Osteoblast (primary cell): ENCODE measurements at regions not wholly inside any gene's neighbourhood (a gene's known extent, or its start where the extent isn't known, plus 50 kb on each side); places are given as distances from the start of the nearest gene placed in this dataset.

Experiments
- DNase-seq: peaks from one replicate; pipeline ENCODE4 v3.0.0; 2011; ENCODE audit warnings: low spot score, mixed read lengths; ENCODE audit not compliant: insufficient read length; ENCODE audit errors: missing footprints
- H2AFZ ChIP-seq: 2 replicates; pipeline ENCODE4 v1.6.0; 2011; ENCODE audit warnings: mild to moderate bottlenecking, low read length
- H3K27ac ChIP-seq: 2 replicates; pipeline ENCODE4 v1.5.1; 2011; ENCODE audit warnings: mild to moderate bottlenecking, low read depth, low read length, moderate library complexity
- H3K27me3 ChIP-seq: 2 replicates; pipeline ENCODE4 v1.6.0; 2012; ENCODE audit warnings: mild to moderate bottlenecking, control low read depth, inconsistent platforms, low read length, moderate library complexity; ENCODE audit not compliant: insufficient read depth
- H3K36me3 ChIP-seq: 2 replicates; pipeline ENCODE4 v1.5.1; 2011; ENCODE audit warnings: mild to moderate bottlenecking, low read length, control low read depth, moderate library complexity; ENCODE audit not compliant: insufficient read depth
- H3K4me1 ChIP-seq: 2 replicates; pipeline ENCODE4 v1.5.1; 2011; ENCODE audit warnings: mild to moderate bottlenecking, low read length, control low read depth, moderate library complexity; ENCODE audit not compliant: insufficient read depth
- H3K4me2 ChIP-seq: 2 replicates; pipeline ENCODE4 v1.6.0; 2011; ENCODE audit warnings: mild to moderate bottlenecking, low read length; ENCODE audit not compliant: insufficient read depth
- H3K4me3 ChIP-seq: fragments of 200-600 bp; sonication (generic); 3 replicates; pipeline ENCODE4 v1.5.1; 2012; ENCODE audit warnings: mild to moderate bottlenecking, low read length, inconsistent platforms; ENCODE audit not compliant: insufficient read depth
- H3K79me2 ChIP-seq: 2 replicates; pipeline ENCODE4 v1.6.0; 2012; ENCODE audit warnings: mild to moderate bottlenecking, low read length, control low read depth, inconsistent platforms; ENCODE audit not compliant: insufficient read depth
- H3K9me3 ChIP-seq: 2 replicates; pipeline ENCODE4 v1.5.1; 2011; ENCODE audit warnings: low read depth, low read length, control low read depth
- H4K20me1 ChIP-seq: 2 replicates; pipeline ENCODE4 v1.6.0; 2012; ENCODE audit warnings: mild to moderate bottlenecking, low read length, control low read depth; ENCODE audit not compliant: insufficient read depth
- CTCF ChIP-seq: IDR thresholded peaks from 2 replicates; pipeline ENCODE4 v1.5.1; 2011; ENCODE audit warnings: mild to moderate bottlenecking, low read depth, low read length, moderate library complexity; ENCODE audit errors: extremely low read depth

GRCh38 chr6:159493231-159493897 lies 199.7 kb downstream of the SOD2 start:
- no peak for TF ChIP-seq CTCF
- Histone ChIP-seq H3K36me3 (no peaks in the 10 kb centered on the region), H3K27ac (no peak overlapping the region)

GRCh38 chr6:159490298-159490937 lies 202.6 kb downstream of the SOD2 start:
- TF ChIP-seq CTCF = no peak
- Histone ChIP-seq H3K4me1 (no peaks in the 10 kb centered on the region), H4K20me1 (no peaks in the 10 kb centered on the region), H3K4me3 (no peak overlapping the region), H2AFZ (no peak overlapping the region), H3K9me3 (no peaks in the 10 kb centered on the region), H3K79me2 (no peaks in the 10 kb centered on the region), H3K4me2 (no peak overlapping the region), H3K36me3 (no peaks in the 10 kb centered on the region), H3K27ac (no peak overlapping the region), H3K27me3 (no peaks in the 10 kb centered on the region)
- no peak for DNase-seq

More at GRCh38 chr6:159493231-159493897, 199.7 kb downstream of the SOD2 start:
- H3K27me3 ChIP-seq = no peaks in the 10 kb centered on the region
- DNase-seq = no peak
- H3K4me1 ChIP-seq = no peaks in the 10 kb centered on the region
- no peaks in the 10 kb centered on the region for H3K79me2 ChIP-seq
- no peak overlapping the region for H3K4me2 ChIP-seq
- no peak overlapping the region for H2AFZ ChIP-seq
- H3K9me3 ChIP-seq = no peaks in the 10 kb centered on the region
- no peaks in the 10 kb centered on the region for H4K20me1 ChIP-seq
- no peak overlapping the region for H3K4me3 ChIP-seq

- H3K27ac ChIP-seq = no peak overlapping the region
- H3K4me2 ChIP-seq = no peak overlapping the region
- no peak for DNase-seq
- H4K20me1 ChIP-seq = no peaks in the 10 kb centered on the region
- no peaks in the 10 kb centered on the region for H3K9me3 ChIP-seq
- no peak overlapping the region for H2AFZ ChIP-seq
- H3K27me3 ChIP-seq = no peaks in the 10 kb centered on the region
- no peak for TF ChIP-seq CTCF
- H3K4me3 ChIP-seq = no peak overlapping the region
- no peaks in the 10 kb centered on the region for H3K4me1 ChIP-seq
- no peaks in the 10 kb centered on the region for H3K79me2 ChIP-seq
- no peaks in the 10 kb centered on the region for H3K36me3 ChIP-seq
Measured at GRCh38 chr6:159487636-159488035, 205.4 kb downstream of the SOD2 start.

- Histone ChIP-seq H3K9me3 (no peaks in the 10 kb centered on the region), H3K27me3 (no peaks in the 10 kb centered on the region), H3K79me2 (no peaks in the 10 kb centered on the region), H3K4me3 (no peak overlapping the region), H3K4me1 (no peaks in the 10 kb centered on the region), H4K20me1 (no peaks in the 10 kb centered on the region), H2AFZ (no peak overlapping the region), H3K4me2 (no peak overlapping the region), H3K36me3 (no peaks in the 10 kb centered on the region), H3K27ac (no peak overlapping the region)
- no peak for DNase-seq
- no peak for TF ChIP-seq CTCF
Measured at GRCh38 chr6:159483259-159483658, 209.8 kb downstream of the SOD2 start.
